ENCODE measurements at regions not wholly inside any gene's neighbourhood (a gene's known extent, or its start where the extent isn't known, plus 50 kb on each side); places are given as distances from the start of the nearest gene placed in this dataset.
"Not testable (repeated sequence)": the region's sequence is repeated elsewhere in the genome, so short reads cannot be mapped to it uniquely, and the experiment has no call there.

GRCh38 chr9:11701706-11702105, 991.5 kb upstream of the TYRP1 start:
- Histone ChIP-seq H3K4me1 (no peaks in the 10 kb centered on the region), H3K27ac (no peak overlapping the region), H3K36me3 (no peaks in the 10 kb centered on the region), H3K9me3 (no peaks in the 10 kb centered on the region), H3K4me3 (no peak overlapping the region), H3K27me3 (no peaks in the 10 kb centered on the region)
- TF ChIP-seq POLR2A (IDR thresholded peaks at IDR 0.05) (no peak), POLR2AphosphoS5 (IDR thresholded peaks at IDR 0.05; ENCODE audit: insufficient read depth in 1 of 2, low read depth in 1 of 2) (no peak)
- TF ChIP-seq, protein P1, sequence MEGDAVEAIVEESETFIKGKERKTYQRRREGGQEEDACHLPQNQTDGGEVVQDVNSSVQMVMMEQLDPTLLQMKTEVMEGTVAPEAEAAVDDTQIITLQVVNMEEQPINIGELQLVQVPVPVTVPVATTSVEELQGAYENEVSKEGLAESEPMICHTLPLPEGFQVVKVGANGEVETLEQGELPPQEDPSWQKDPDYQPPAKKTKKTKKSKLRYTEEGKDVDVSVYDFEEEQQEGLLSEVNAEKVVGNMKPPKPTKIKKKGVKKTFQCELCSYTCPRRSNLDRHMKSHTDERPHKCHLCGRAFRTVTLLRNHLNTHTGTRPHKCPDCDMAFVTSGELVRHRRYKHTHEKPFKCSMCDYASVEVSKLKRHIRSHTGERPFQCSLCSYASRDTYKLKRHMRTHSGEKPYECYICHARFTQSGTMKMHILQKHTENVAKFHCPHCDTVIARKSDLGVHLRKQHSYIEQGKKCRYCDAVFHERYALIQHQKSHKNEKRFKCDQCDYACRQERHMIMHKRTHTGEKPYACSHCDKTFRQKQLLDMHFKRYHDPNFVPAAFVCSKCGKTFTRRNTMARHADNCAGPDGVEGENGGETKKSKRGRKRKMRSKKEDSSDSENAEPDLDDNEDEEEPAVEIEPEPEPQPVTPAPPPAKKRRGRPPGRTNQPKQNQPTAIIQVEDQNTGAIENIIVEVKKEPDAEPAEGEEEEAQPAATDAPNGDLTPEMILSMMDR (IDR thresholded peaks at IDR 0.05), result no peak
- intact Hi-C loops (cut with DNase I), result no loop called here
- DNase-seq (ENCODE audit: extremely low spot score in 2 of 2), result no peak

DNA sequence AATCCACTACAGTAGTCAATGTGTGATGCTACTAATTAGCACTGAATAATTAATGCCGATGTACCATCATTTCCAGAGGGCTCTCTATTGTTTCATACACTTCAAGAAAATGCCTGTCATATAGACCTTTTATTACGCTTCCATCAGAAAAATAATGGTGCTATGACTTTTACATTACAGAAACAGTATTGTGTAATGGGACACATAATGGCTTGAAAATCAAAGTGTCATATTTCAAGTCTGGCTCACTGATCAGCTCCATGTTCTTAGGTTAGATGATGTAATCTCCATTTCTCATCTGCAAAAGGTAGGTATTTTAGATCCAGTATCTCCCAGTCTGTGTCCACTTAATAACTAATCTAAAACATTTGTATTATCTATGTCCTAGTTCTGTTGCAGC, 990.6 kb upstream of the TYRP1 start:
- no peak for DNase-seq (ENCODE audit: extremely low spot score in 2 of 2)
- intact Hi-C loops (cut with DNase I), result no loop called here
- TF ChIP-seq POLR2A (IDR thresholded peaks at IDR 0.05), result no peak
- TF ChIP-seq POLR2AphosphoS5 (IDR thresholded peaks at IDR 0.05; ENCODE audit: insufficient read depth in 1 of 2, low read depth in 1 of 2), result no peak
- TF ChIP-seq, protein P1 (IDR thresholded peaks at IDR 0.05), result no peak

GRCh38 chr9:11704198-11704597, 989.0 kb upstream of the TYRP1 start:
- H3K27me3 ChIP-seq; intact Hi-C loops (cut with DNase I); H3K36me3 ChIP-seq; H3K4me1 ChIP-seq; H3K27ac ChIP-seq; H3K4me3 ChIP-seq; H3K9me3 ChIP-seq; DNase-seq (ENCODE audit: extremely low spot score in 2 of 2): not testable (repeated sequence)

More for the DNA sequence above, 990.6 kb upstream of the TYRP1 start:
- Histone ChIP-seq H3K4me3 (no peak overlapping the region), H3K27ac (no peak overlapping the region), H3K4me1 (no peaks in the 10 kb centered on the region), H3K27me3 (no peaks in the 10 kb centered on the region), H3K36me3 (no peaks in the 10 kb centered on the region), H3K9me3 (no peaks in the 10 kb centered on the region)

DNA sequence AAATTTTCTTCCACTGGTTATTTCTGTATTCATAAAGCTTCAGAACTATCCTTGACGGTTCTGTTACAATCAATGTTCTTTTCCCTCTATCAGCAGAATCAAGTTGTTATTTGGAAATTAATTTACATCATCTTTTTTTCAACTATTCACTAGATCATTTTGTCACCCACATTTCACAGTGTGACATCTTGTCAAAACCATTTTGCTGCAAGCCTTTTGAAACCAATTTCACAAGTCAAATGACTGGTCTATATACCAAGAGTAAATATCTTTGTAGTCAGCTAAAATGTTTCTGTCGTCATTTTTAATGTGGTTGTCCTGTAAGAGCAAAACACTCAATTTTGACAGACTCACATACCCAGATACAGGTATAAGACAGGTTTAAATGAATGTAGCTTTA, 984.3 kb upstream of the TYRP1 start:
- DNase-seq (ENCODE audit: extremely low spot score in 2 of 2), result no peak

DNA sequence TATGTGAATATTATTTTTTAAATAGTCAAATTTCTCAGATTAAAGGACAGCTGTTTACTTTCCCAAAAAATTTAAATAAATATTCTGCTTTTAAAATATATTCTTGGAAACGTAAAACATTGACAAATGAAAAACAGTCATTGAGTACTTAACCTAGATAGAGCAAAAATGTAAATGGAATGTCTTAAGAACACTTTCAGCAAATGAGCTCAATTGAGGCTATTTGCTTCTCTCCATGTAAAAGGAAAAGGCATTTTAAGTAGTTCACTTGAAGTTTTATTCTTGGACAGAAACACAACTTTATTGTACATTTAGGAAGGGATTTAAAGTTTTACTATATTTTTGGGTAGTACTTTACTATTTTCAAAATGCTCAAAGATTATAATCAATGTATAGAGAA, 983.6 kb upstream of the TYRP1 start:
- TF ChIP-seq, protein P1 (IDR thresholded peaks at IDR 0.05), result no peak
- TF ChIP-seq POLR2AphosphoS5 (IDR thresholded peaks at IDR 0.05; ENCODE audit: insufficient read depth in 1 of 2, low read depth in 1 of 2) (no peak), POLR2A (IDR thresholded peaks at IDR 0.05) (no peak)
- Histone ChIP-seq H3K4me3 (no peak overlapping the region), H3K4me1 (no peaks in the 10 kb centered on the region), H3K9me3 (no peaks in the 10 kb centered on the region), H3K27me3 (no peaks in the 10 kb centered on the region), H3K27ac (no peak overlapping the region), H3K36me3 (no peaks in the 10 kb centered on the region)
- intact Hi-C loops (cut with DNase I), result no loop called here
- DNase-seq (ENCODE audit: extremely low spot score in 2 of 2), result no peak

More for the DNA sequence above, 984.3 kb upstream of the TYRP1 start:
- H3K36me3 ChIP-seq, result no peaks in the 10 kb centered on the region
- H3K27me3 ChIP-seq, result no peaks in the 10 kb centered on the region
- intact Hi-C loops (cut with DNase I), result no loop called here
- no peaks in the 10 kb centered on the region for H3K4me1 ChIP-seq
- no peaks in the 10 kb centered on the region for H3K9me3 ChIP-seq
- H3K4me3 ChIP-seq, result no peak overlapping the region
- no peak for TF ChIP-seq POLR2A (IDR thresholded peaks at IDR 0.05)
- TF ChIP-seq, protein P1 (IDR thresholded peaks at IDR 0.05), result no peak
- TF ChIP-seq POLR2AphosphoS5 (IDR thresholded peaks at IDR 0.05; ENCODE audit: insufficient read depth in 1 of 2, low read depth in 1 of 2), result no peak
- no peak overlapping the region for H3K27ac ChIP-seq

DNA sequence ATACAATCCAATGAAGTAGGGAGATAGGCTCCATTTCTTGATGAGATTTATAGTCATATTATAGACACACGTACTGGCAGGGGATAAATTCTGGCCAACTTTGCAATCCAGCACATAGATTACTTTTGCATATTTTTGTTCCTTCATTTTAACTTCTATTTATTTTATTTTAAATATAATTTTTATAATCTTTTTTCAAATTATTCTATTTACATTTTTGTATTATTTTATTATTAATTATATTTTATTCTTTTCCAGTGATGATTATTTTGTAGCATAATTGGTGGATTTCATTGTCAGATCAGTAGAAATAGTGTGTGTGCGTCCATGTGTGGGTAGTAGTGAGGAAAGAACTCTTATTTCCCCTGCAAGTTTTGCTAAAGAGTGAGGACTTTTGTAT, 980.1 kb upstream of the TYRP1 start:
- H3K4me1 ChIP-seq, result no peaks in the 10 kb centered on the region
- H3K27me3 ChIP-seq, result no peaks in the 10 kb centered on the region
- no peaks in the 10 kb centered on the region for H3K9me3 ChIP-seq
- TF ChIP-seq POLR2A (IDR thresholded peaks at IDR 0.05), result no peak
- TF ChIP-seq POLR2AphosphoS5 (IDR thresholded peaks at IDR 0.05; ENCODE audit: insufficient read depth in 1 of 2, low read depth in 1 of 2), result no peak
- TF ChIP-seq, protein P1 (IDR thresholded peaks at IDR 0.05), result no peak
- H3K4me3 ChIP-seq, result no peak overlapping the region
- no peak overlapping the region for H3K27ac ChIP-seq
- intact Hi-C loops (cut with DNase I), result no loop called here
- DNase-seq (ENCODE audit: extremely low spot score in 2 of 2), result no peak
- no peaks in the 10 kb centered on the region for H3K36me3 ChIP-seq

Measured in vagina (tissue), 2 donors.